HepG2 (cell line): ENCODE measurements at regions not wholly inside any gene's neighbourhood (a gene's known extent, or its start where the extent isn't known, plus 50 kb on each side); places are given as distances from the start of the nearest gene placed in this dataset.

Experiments used
- ATAC-seq: fragments of 200-7000 bp; cut with Tn5 transposase; 3 replicates; pipeline ENCODE4 v1.9.1; 2020; ENCODE audit warnings: mild to moderate bottlenecking, moderate library complexity
- BruUV-seq: library from RNA; stranded (reverse); fragments of 400-500 nt; replicated peaks from 2 replicates; lab custom pipeline; 2021; lab: Mats Ljungman, UMichigan
- CTCF ChIA-PET: fragments of 300-600 bp; formaldehyde crosslinking; extraction: SDS; loops from one replicate; lab custom pipeline; 2021; ENCODE audit warnings: low total read pairs, inconsistent platforms, low intra/inter-chr PET ratio; lab: Yijun Ruan, JAX
- POLR2A ChIA-PET: fragments of 350-600 bp; sonication (Branson Sonifier 250); formaldehyde crosslinking; loops from one replicate; lab custom pipeline; 2020; ENCODE audit warnings: antibody characterized with exemption, inconsistent platforms; lab: Yijun Ruan, JAX
- DNase-seq: peaks from one replicate; pipeline ENCODE4 v3.0.0-alpha.2; 2015; ENCODE audit warnings: low spot score
- FAIRE-seq: peaks from 3 replicates; lab custom pipeline; 2011; peaks lifted over from hg19 to GRCh38; lab: Jason Lieb, UNC
- H2AFZ ChIP-seq: one replicate; pipeline ENCODE4 v1.6.1; 2011; ENCODE audit warnings: low read length, inconsistent platforms
- H3K27ac ChIP-seq: fragments of 300-600 bp; 3 replicates; pipeline ENCODE4 v1.8.0; 2011; ENCODE audit warnings: mixed run types, mild to moderate bottlenecking, mixed read lengths, low read length, inconsistent platforms; ENCODE audit not compliant: insufficient read depth; ENCODE audit errors: extremely low read length
- H3K27me3 ChIP-seq, 2 experiments: fragments of 200-600 bp in 1 of 2; 2 replicates in 1 of 2; 3 replicates in 1 of 2; pipeline versions ENCODE4 v1.6.0 to v1.8.0; 2011; ENCODE audit warnings: low read length in 2 of 2, mild to moderate bottlenecking in 2 of 2, moderate library complexity in 2 of 2, inconsistent platforms in 1 of 2; ENCODE audit not compliant: insufficient read depth in 2 of 2, control insufficient read depth in 1 of 2
- H3K36me3 ChIP-seq, 2 experiments: fragments of 200-600 bp in 1 of 2; replicated peaks in 1 of 2; 2 replicates in 1 of 2; 3 replicates in 1 of 2; pipeline versions ENCODE4 v1.5.1 to v1.8.0; 2011; ENCODE audit warnings: low read length in 2 of 2, inconsistent platforms in 1 of 2; ENCODE audit not compliant: insufficient read depth in 2 of 2, control insufficient read depth in 1 of 2
- H3K4me1 ChIP-seq: 2 replicates; pipeline ENCODE4 v1.5.1; 2012; ENCODE audit warnings: low read length, inconsistent platforms; ENCODE audit not compliant: insufficient read depth
- H3K4me2 ChIP-seq: 2 replicates; pipeline ENCODE4 v1.6.0; 2011; ENCODE audit warnings: low read depth, low read length, inconsistent platforms
- H3K4me3 ChIP-seq, 3 experiments: fragments of 200-600 bp in 1 of 3; sonication (generic), shearing (Covaris generic) in 1 of 3; replicated peaks in 1 of 3; 2 replicates each; pipeline ENCODE4 v1.5.1; 2011 to 2016; ENCODE audit warnings: low read length in 3 of 3, inconsistent platforms in 2 of 3, low read depth in 2 of 3, mild to moderate bottlenecking in 2 of 3, control low read depth in 1 of 3, mixed read lengths in 1 of 3; ENCODE audit not compliant: insufficient read depth in 1 of 3
- H3K79me2 ChIP-seq: one replicate; pipeline ENCODE4 v1.6.1; 2011; ENCODE audit warnings: low read length, inconsistent platforms; ENCODE audit not compliant: insufficient read depth
- H3K9ac ChIP-seq: 2 replicates; pipeline ENCODE4 v1.6.0; 2011; ENCODE audit warnings: mild to moderate bottlenecking, low read depth, low read length, inconsistent platforms; ENCODE audit not compliant: insufficient read depth
- H3K9me3 ChIP-seq: 2 replicates; pipeline ENCODE4 v1.5.1; 2012; ENCODE audit warnings: mild to moderate bottlenecking, low read length
- H4K20me1 ChIP-seq: 2 replicates; pipeline ENCODE4 v1.6.0; 2011; ENCODE audit warnings: inconsistent platforms, mild to moderate bottlenecking, low read length, moderate library complexity; ENCODE audit not compliant: insufficient read depth
- ATF7-NPFF ChIP-seq: sonication (generic); formaldehyde crosslinking; IDR thresholded peaks from 2 replicates; pipeline ENCODE4 v1.8.1; 2023; ENCODE audit warnings: mild to moderate bottlenecking, low read depth, missing genetic modification reagents, moderate library complexity
- MIER3 ChIP-seq: IDR thresholded peaks from 2 replicates; pipeline ENCODE4 v1.6.1; 2016; ENCODE audit warnings: missing compliant biosample characterization, borderline replicate concordance
- PAF1 ChIP-seq: IDR thresholded peaks from 2 replicates; pipeline ENCODE4 v1.6.1; 2016; ENCODE audit warnings: missing genetic modification reagents, missing compliant biosample characterization
- PBX3 ChIP-seq: sonication (generic); formaldehyde crosslinking; IDR thresholded peaks from 2 replicates; pipeline ENCODE4 v1.8.1; 2023; ENCODE audit warnings: missing genetic modification reagents, inconsistent platforms, borderline replicate concordance
- ZFP36L1 ChIP-seq: sonication (generic); formaldehyde crosslinking; IDR thresholded peaks from 2 replicates; pipeline ENCODE4 v1.8.0; 2022; ENCODE audit warnings: mild to moderate bottlenecking, missing genetic modification reagents, moderate library complexity
- ZNF407 ChIP-seq: sonication (generic); formaldehyde crosslinking; IDR thresholded peaks from one replicate; pipeline ENCODE4 v1.5.1; 2020; ENCODE audit warnings: mild to moderate bottlenecking, missing genetic modification reagents; ENCODE audit errors: not compliant biosample characterization
- in situ Hi-C: cut with HindIII; loops from 2 replicates; pipeline ENCODE4 v1.10.0; 2017; ENCODE audit warnings: low pct_unique_long_range_greater_than_20kb; ENCODE audit not compliant: extremely low pct_ligation_motif_present
- intact Hi-C: fragments of 100-400 bp; cut with micrococcal nuclease; formaldehyde crosslinking; loops from one replicate; pipeline ENCODE4 v1.10.0; 2022; ENCODE audit not compliant: unreplicated experiment

DNA sequence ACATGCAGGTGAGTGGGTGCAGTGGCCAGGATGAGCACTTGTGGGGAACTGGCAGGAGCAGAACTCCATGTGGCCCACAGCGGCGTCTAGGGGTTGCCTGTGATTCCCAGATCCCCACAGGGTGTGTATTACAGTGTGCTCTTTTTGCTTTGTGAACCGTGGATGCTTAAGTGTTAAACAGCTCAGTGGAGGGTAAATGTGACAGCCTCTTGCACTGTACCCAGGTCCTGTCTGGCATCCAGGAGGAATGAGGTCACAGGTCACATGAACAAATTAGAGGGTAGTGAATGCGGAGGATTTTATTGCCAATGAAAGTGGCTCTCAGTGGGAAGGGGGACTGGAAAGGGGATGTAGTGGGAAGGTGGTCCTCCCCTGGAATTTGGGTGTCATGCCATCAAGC is 447.8 kb downstream of the SPRY1 start (continued):
- no peak for TF ChIP-seq ZNF407 (CRISPR knock-in tag)

DNA sequence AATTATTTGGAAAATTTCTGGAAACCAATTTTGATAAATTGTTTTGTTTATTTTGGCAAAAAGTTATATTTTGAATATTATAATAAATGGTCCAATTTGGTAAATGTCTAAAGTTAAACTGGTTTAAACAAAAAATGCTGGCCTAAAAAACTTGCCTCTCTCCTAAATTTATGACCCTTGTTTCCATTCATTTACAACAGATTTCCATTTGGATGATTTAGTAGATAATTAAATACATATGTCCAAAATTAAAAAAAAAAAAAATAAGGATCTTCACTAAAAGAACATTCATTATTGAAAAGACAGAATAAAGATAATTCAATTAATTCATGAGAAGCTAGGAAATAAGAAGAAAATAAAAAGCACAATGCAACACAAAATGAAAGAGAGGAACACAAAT is 449.5 kb downstream of the SPRY1 start:
- Histone ChIP-seq H3K4me1 (peaks cover 18% of the 10 kb centered on the region), H3K79me2 (no peaks in the 10 kb centered on the region), H2AFZ (no peak overlapping the region), H3K4me3 (no peak overlapping the region), H3K9me3 (no peaks in the 10 kb centered on the region), H4K20me1 (no peaks in the 10 kb centered on the region), H3K9ac (no peak overlapping the region), H3K36me3 (no peaks in the 10 kb centered on the region), H3K4me2 (no peak overlapping the region), H3K27me3 (no peaks in the 10 kb centered on the region), H3K27ac (no peak overlapping the region)
- in situ Hi-C loops, result no loop called here
- no peak for TF ChIP-seq ZFP36L1 (CRISPR knock-in tag)
- no peak for TF ChIP-seq MIER3 (CRISPR knock-in tag)
- TF ChIP-seq ATF7-NPFF (CRISPR knock-in tag), result no peak
- TF ChIP-seq PAF1 (CRISPR knock-in tag), result no peak
- TF ChIP-seq PBX3 (CRISPR knock-in tag), result no peak
- intact Hi-C loops, result no loop called here
- ChIA-PET POLR2A (no interaction called here), CTCF (no interaction called here)
- no peak for DNase-seq
- BruUV-seq, result no TSS peak
- no peak for ATAC-seq
- FAIRE-seq, result no peak
